ENCODE measurements at regions not wholly inside any gene's neighbourhood (a gene's known extent, or its start where the extent isn't known, plus 50 kb on each side); places are given as distances from the start of the nearest gene placed in this dataset.

GRCh38 chr13:42381165-42381425 lies 109.1 kb downstream of the AKAP11 start (continued):
- TF ChIP-seq CHD7 (IDR thresholded peaks at IDR 0.05; ENCODE audit: insufficient replicate concordance, low read length) (no peak), CHD2 (IDR thresholded peaks at IDR 0.05; ENCODE audit: low read length) (no peak)

All from H1 (cell line).